Fibroblast of the aortic adventitia (primary cell): ENCODE measurements at regions not wholly inside any gene's neighbourhood (a gene's known extent, or its start where the extent isn't known, plus 50 kb on each side); places are given as distances from the start of the nearest gene placed in this dataset.

Experiments
- DNase-seq: peaks from one replicate; pipeline ENCODE4 v3.0.0-alpha.2; 2010; ENCODE audit warnings: low read depth
- H3K4me3 ChIP-seq: 2 replicates; pipeline ENCODE4 v1.5.1; 2011; ENCODE audit warnings: low read depth, mild to moderate bottlenecking, control low read depth, low read length, moderate library complexity
- TF ChIP-seq, protein P1 (sequence below): IDR thresholded peaks from 2 replicates; pipeline ENCODE4 v1.5.1; 2011; ENCODE audit warnings: mild to moderate bottlenecking, low read length, control low read depth, inconsistent platforms; ENCODE audit not compliant: insufficient read depth

DNA sequence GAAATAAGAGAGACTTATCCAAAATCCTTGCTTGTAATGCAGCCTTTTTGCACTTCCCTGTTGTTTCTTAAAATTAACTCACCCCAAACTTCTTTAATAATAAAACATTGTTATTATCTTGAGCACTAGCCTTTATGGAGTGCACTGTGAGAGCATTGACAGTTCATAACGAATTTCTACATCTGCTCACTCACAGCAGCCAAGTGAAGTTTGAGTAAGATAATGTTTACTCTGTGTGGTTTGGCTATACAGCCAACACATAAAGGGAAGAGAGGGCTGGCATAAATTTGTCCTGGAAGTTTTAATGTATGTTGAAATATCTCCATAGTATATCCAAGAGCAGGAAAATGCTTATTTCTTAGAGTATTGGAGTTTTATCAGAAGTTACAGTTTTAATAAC, 227.9 kb downstream of the FRK start:
- TF ChIP-seq, protein P1, sequence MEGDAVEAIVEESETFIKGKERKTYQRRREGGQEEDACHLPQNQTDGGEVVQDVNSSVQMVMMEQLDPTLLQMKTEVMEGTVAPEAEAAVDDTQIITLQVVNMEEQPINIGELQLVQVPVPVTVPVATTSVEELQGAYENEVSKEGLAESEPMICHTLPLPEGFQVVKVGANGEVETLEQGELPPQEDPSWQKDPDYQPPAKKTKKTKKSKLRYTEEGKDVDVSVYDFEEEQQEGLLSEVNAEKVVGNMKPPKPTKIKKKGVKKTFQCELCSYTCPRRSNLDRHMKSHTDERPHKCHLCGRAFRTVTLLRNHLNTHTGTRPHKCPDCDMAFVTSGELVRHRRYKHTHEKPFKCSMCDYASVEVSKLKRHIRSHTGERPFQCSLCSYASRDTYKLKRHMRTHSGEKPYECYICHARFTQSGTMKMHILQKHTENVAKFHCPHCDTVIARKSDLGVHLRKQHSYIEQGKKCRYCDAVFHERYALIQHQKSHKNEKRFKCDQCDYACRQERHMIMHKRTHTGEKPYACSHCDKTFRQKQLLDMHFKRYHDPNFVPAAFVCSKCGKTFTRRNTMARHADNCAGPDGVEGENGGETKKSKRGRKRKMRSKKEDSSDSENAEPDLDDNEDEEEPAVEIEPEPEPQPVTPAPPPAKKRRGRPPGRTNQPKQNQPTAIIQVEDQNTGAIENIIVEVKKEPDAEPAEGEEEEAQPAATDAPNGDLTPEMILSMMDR = no peak
- DNase-seq = no peak

DNA sequence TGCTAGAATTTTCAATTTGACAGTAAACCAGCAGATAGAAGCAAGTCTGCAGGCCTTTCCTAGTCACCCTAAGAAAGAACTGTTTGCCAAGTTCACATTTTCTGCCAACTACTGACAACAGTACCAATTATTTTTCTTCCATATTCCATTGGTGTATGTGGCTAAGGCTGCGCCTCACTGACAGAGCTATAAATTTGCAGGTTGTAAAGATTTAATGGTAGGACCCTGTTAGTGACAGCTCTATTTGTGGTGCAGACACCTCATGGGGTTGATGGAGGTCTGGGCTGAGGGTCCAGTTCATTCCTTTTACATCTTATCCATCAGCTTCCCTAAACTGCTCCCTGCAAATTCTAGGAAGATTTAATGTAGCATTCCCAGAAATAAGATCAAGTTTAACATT, 228.5 kb downstream of the FRK start:
- DNase-seq = no peak
- H3K4me3 ChIP-seq = no peak overlapping the region
- TF ChIP-seq, protein P1 = no peak

More for the DNA sequence above, 227.9 kb downstream of the FRK start:
- H3K4me3 ChIP-seq = no peak overlapping the region

DNA sequence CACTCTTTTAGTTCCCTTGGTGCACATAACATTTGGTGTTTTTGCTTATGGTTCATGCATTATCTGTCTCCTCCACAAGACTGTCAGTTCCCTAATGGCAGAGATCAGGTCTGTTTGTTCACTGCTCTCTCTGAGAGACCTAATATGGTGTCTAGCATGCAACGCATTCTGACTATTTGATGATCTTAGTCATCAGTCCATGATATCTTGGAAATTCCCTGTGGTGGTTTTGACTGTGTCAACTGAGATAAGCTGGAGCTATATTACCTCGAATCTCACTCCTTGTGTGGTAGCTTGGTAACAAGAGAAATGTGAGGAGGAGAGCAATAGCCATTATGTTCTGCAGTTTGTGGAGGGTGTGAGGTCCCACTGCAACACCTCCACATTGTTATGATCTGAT, 229.8 kb downstream of the FRK start:
- H3K4me3 ChIP-seq = no peak overlapping the region
- TF ChIP-seq, protein P1 = no peak
- DNase-seq = no peak

DNA sequence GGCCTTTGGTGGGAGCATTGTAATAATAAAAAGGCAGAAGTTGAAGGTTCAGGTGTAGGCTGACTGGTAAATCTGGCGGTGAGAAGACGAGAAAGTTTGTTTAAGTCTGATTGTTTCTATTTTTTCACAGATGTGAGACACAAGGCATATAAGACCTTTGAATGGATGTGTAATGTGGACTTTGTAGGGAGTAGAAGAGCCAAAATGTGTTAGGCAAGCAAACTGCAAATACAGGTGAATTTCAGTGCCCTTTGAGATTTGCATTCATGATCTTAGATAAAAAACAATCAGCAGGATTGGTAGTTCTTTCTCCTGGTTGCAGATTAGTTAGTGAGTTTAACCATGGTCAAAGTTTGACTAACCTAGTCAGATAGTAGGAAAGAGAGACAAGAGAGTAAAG, 238.9 kb downstream of the FRK start:
- TF ChIP-seq, protein P1 = no peak
- H3K4me3 ChIP-seq = no peak overlapping the region
- DNase-seq = no peak

DNA sequence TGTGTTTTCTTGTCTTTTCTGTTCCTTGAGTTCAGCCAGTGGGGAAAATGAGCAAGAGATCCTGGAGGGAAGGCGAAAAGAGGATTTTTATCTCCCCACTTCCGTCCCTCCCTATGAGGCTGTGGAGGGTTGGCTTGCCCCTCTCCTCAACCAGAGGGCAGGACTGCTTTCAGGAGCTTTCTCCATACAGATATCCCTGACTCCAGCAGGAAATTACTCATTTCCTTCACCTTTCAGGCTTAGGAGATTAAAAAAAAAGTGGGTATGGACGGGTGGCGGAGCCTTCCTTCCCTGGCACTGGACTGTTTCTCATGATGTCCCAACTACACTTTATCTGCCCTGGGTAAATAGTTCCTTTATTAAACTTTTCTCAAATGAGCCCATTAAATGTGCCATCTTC, 241.2 kb downstream of the FRK start:
- DNase-seq = no peak
- H3K4me3 ChIP-seq = no peak overlapping the region
- TF ChIP-seq, protein P1 = no peak

DNA sequence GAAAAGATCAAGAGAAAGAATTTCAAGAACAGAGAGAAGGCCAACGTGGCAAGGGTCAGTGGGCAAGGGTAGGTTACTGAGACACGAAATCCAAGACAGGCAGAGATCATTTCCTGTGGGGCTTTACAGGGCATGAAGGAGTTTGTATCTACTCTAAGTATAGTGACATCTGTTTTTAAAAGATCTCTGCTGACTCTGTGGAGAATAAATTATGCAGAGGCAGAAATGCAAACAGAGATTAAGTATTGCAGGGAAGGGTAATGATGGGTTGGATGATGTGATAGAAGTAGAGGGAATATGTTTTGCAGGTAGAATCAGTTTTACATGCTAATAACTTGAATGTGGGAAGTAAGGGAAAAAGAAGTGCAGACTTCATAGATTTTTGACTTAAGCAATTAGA, 243.5 kb downstream of the FRK start:
- TF ChIP-seq, protein P1 = no peak
- no peak for DNase-seq
- no peak overlapping the region for H3K4me3 ChIP-seq

DNA sequence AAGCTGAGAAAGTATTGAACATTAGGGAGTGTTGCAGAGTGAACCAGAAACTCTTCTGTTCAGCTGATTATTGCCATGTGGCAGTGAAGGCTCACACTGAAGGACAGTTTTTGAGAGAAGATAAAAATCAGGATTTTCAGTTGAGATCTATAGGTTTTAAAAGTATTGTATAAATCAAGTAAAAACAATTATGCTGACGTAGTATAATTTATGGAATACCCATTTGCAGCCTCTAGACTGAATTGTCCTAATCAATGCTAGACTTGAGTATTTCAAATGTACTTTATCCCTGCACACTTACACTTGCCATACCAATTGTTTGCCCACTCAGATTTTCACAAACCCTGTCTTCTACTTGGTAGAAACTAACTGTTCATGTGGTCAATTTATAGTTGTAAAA, 245.8 kb downstream of the FRK start:
- TF ChIP-seq, protein P1 = no peak
- DNase-seq = no peak
- no peak overlapping the region for H3K4me3 ChIP-seq
